ENCODE measurements at regions not wholly inside any gene's neighbourhood (a gene's known extent, or its start where the extent isn't known, plus 50 kb on each side); places are given as distances from the start of the nearest gene placed in this dataset.

DNA sequence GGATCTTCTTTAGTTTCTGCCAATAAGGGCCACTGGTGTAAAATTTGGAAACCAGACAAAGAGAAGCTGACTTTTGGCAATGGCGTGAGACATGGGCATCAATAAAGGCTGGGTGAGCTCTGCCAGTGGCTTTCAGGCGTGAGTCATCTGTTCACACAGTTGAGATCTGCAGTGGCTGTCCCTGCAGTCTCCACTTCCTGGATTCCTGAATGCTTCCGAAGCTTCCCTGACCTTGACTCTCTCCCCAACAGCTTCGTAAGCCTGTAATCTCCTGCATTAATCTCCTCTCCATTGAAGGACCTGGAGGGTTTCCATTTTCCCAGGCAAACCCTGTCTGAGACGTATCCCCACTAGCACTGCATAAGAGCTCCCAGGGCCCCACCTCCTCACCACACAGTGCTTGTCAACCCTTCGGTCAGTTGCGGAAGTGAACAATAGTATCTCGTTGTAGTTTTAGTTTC lies 574.7 kb downstream of the TBC1D22A start:
- DNase-seq (ENCODE audit: low spot score): peak; percentile 77

DNA sequence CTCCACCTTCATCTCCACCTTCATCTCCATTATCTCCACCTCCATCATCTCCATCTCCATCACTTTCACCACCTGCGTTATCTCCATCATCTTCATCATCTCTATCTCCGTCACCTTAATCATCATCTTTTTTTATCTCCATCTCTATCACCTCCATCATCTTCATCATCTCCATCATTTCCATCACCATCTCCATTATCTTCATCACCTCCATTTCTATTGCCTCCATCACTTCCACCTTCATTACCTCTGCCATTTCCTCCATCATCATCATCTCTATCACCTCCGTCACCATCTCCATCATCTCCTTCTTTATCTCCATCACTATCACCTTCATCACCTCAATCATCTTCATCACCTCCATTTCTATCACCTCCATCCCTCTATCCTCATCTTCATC lies 573.5 kb downstream of the TBC1D22A start:
- DNase-seq (ENCODE audit: low spot score): no peak

- no peak for DNase-seq (ENCODE audit: low spot score)
Observed at GRCh38 chr22:47335460-47335859, 573.0 kb downstream of the TBC1D22A start.

- no peak for DNase-seq (ENCODE audit: low spot score)
Observed at GRCh38 chr22:47334601-47335000, 572.2 kb downstream of the TBC1D22A start.

GRCh38 chr22:47333625-47334024 lies 571.2 kb downstream of the TBC1D22A start:
- peak; percentile 53 for DNase-seq (ENCODE audit: low spot score)

- DNase-seq (ENCODE audit: low spot score): no peak
Observed at GRCh38 chr22:47332246-47332980, 570.0 kb downstream of the TBC1D22A start.

GRCh38 chr22:47331750-47332149 lies 569.3 kb downstream of the TBC1D22A start:
- no peak for DNase-seq (ENCODE audit: low spot score)

GRCh38 chr22:47329727-47330650 lies 567.5 kb downstream of the TBC1D22A start:
- DNase-seq (ENCODE audit: low spot score): no peak

DNA sequence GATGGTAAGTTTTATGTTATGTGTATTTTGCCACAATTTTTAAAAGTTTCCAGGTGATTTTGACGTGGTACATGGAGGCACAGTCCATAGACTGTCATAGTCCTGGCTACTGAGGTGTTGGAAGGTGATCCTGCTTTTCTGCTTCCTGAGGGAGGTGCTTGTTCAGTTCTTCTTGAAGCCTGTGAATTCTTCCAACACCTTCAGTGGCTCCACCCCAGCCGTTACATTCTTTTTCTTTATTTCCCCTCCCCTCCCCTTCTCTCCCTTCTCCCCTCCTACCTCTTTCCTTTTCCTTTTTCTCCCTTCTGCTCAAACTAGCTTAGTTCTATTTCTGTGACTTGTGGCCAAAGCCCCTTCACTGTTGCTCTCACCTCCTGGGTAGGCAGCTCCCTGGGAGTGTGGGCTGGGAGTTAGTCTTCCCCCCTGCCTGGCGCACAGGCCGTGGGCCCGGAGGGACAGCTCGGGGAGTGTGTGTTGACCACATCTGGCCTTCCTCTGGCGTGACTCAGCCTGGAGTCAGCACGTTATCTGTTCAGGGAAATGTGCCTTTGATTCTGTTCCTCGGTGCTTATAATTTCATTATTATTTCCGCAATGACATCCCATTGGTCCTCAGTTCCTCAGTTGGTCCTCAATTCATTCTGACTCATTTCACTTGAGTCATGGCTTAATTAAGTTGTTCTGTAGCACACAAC lies 566.2 kb downstream of the TBC1D22A start:
- DNase-seq (ENCODE audit: low spot score): peak; percentile 78

DNA sequence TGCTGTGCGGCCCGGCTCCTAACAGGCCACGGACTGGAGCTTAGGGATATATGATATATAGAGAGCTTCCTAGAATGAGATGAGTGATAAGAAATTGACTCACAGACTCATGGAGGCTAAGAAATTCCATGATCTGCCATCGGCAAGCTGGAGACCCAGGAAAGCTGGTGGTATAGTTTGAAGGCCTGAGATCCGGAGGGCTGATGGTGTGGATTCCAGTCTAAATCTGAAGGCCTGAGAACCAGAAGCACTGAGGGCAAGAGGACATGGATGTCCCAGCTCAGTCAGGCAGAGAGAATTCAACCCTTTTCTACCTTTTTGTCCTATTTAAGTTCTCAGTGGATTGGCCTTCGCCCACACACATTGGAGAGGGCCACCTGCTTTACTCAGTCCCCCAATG lies 564.8 kb downstream of the TBC1D22A start:
- no peak for DNase-seq (ENCODE audit: low spot score)

DNA sequence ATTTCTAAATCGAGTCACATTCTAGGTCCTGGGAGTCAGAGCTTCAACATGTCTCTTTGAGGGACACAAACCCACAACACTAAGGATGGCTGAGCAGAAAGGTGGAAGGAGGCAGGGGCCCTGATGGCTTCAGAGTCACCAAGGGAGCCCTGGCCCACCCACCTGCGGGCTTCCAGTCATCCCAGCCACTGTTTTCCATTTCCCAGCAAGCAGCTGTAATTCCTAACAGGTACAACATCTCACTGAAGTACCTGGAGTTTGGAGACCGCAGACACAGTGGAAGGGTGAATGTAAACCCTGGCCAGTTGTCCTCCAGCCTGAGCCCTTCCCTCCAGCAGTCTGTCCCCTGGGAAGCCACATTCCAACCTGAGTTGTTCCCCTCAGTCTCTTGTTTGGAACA lies 562.8 kb downstream of the TBC1D22A start:
- DNase-seq (ENCODE audit: low spot score): no peak

GRCh38 chr22:47324435-47324990 lies 562.1 kb downstream of the TBC1D22A start:
- DNase-seq (ENCODE audit: low spot score): no peak

GRCh38 chr22:47323518-47323917 lies 561.1 kb downstream of the TBC1D22A start:
- DNase-seq (ENCODE audit: low spot score): no peak

DNA sequence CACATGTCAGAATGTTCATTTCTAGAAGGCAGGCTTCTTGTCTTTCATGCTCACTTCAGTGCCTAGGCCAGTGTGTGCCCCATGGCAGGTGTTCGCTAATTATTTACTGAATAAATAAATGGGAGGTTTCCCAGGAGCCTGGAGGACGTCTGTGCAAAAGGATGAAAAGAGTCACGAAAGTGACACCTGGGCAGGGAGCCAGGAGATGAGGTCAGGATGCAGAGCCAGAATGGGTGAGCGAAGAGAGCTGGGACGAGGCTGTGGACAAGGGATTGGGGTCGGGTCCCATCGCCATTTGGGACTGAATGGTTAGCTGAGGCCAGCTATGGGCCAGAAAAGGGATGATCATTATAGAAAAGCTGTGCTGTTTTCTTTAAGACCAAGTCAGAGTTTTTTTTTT lies 560.4 kb downstream of the TBC1D22A start:
- DNase-seq (ENCODE audit: low spot score): no peak

DNA sequence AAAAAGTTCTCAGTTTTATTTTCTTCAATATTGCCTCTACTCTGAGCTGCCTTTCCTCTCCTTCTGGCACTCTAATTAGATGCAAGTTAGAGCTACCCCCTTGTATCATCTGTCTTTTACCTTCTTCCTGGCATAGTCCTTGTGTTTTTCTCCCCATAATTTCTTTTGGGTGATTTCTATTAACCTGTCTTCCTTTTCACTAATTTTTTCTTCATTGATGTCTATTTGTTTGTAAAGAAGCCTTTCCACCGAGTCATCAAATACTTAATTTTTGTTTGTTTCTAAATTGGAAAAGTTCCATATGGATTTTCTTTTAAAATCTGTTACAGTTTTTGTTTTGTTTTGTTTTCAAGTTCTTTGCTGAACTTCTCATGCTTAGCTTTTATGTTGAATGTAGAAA lies 558.1 kb downstream of the TBC1D22A start:
- DNase-seq (ENCODE audit: low spot score): no peak

- no peak for DNase-seq (ENCODE audit: low spot score)
Observed at GRCh38 chr22:47318041-47318737, 555.7 kb downstream of the TBC1D22A start.

GRCh38 chr22:47315862-47316419 lies 553.5 kb downstream of the TBC1D22A start:
- no peak for DNase-seq (ENCODE audit: low spot score)

DNA sequence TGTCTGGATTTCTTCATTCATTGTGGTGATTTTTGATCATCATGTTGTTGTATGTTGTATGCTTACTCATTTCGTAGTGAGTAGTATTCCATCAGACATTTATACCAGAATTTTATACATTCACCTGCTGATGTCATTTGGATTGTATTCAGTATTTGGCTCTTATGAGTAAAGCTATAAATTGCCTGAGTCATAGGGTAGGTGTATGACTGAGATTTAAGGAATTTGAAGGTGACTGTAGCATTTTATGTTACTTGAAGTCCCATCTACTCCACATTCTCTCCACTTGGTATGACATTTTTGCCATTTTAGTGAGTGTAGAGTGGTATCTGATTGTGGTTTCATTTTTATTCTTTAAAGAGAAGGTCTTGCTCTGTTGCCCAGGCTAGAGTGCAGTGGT lies 548.2 kb downstream of the TBC1D22A start:
- DNase-seq (ENCODE audit: low spot score): no peak

DNA sequence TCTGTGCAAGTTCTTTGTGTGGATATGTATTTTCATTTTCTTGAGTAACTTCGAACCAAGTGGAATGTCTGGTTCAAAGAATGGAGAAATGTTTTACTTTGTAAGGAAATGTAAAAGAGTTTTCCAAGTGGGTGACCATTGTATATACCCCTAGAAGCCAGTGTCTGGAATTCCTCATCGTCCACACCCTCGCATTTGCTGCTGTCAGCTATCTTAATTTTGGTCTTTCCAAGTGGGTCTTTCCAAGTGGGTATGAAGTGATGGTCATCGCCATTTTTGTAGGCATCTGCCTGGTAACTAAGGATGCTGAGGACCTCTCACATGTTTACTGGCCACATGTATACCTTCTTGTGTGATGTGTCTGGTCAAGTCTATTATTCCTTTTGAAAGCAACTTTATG lies 547.5 kb downstream of the TBC1D22A start:
- DNase-seq (ENCODE audit: low spot score): no peak

- DNase-seq (ENCODE audit: low spot score): no peak
Observed at GRCh38 chr22:47309476-47309875, 547.0 kb downstream of the TBC1D22A start.

GRCh38 chr22:47308886-47309285 lies 546.4 kb downstream of the TBC1D22A start:
- no peak for DNase-seq (ENCODE audit: low spot score)

Measured in HT-29 (cell line).